SK-N-DZ (cell line): ENCODE measurements at regions not wholly inside any gene's neighbourhood (a gene's known extent, or its start where the extent isn't known, plus 50 kb on each side); places are given as distances from the start of the nearest gene placed in this dataset.

Source experiments
- DNase-seq: peaks from one replicate; pipeline ENCODE4 v3.0.0-alpha.2; 2015; ENCODE audit warnings: low spot score

GRCh38 chr5:2914022-2914661 lies 162.7 kb upstream of the IRX2 start:
- DNase-seq: no peak

DNA sequence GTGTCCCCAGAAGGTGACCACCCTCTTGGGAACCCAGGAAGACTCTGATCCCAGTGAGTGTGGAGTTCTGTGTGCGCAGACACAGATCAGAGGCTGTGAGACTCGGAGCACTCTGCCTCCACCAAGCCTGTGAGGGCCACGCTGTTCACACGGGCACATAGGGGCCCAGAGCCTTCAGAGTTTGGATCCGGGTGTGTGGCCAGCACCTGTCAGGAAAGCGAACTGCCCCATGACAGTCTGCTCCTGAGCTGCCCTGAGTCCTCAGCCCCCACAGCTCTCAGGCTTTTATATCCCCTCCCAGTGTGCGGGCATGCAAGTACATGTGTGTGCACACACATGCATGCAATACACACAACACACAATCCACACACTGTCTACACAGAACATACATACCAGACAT lies 161.8 kb upstream of the IRX2 start:
- no peak for DNase-seq

DNA sequence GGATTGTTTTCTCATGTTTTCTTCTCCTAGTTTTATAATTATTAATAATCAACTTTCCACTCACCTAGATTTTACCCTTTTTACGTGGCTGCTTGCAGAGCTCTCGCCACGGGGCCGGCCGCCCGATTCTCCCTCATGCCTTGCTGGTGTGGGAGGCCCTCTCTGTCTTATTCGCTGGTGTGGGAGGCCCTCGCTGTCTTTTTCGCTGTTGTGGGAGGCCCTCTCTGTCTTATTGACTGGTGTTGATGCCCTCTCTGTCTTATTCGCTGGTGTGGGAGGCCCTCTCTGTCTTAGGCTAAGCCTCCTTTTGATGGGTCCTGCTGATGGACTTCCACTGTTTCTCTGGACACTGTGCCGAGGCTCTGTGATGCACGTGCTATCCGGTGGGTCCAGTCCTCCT lies 161.3 kb upstream of the IRX2 start:
- no peak for DNase-seq

GRCh38 chr5:2910401-2911175 lies 159.1 kb upstream of the IRX2 start:
- no peak for DNase-seq

GRCh38 chr5:2909035-2909434 lies 157.6 kb upstream of the IRX2 start:
- no peak for DNase-seq

- DNase-seq: no peak
Observed at GRCh38 chr5:2908086-2908485, 156.6 kb upstream of the IRX2 start.

GRCh38 chr5:2906302-2907090 lies 155.0 kb upstream of the IRX2 start:
- DNase-seq: no peak

DNA sequence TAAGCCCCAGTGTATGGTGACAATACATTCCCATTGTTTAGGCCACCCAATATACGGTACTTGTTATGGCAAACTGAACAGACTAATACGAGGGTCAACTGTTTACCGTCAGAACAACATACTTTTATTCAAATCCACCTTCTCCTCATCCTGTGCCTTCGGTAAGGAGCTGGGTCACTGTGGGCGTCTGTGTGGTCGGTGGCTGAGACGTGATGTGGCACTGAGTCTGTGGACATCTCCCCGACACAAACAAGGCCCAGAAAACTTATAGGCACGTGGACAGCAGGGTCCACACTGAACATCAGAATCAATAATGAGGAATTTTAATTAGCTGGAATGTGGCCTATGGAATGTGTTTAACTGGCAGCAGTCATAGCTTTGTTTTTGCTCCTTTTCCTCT lies 154.3 kb upstream of the IRX2 start:
- DNase-seq: no peak

DNA sequence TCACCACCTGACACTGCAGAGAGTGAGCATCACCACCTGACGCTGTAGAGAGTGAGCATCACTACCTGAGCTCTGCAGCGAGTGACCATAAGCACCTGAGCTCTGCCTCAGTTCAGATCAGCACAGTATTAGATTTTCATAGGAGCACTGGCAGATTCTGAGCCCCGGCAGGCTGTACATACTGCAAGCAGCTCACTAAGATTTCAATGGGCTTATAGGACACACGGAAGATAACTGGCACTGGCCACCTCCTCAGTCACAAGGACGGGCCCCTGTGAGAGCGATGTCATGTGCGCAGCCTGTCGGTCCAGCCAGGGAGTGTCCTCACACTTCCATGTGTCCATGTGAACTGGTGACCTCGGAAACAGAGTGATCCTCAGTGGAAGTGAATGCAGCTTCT lies 153.5 kb upstream of the IRX2 start:
- DNase-seq: no peak

GRCh38 chr5:2904399-2904798 lies 152.9 kb upstream of the IRX2 start:
- no peak for DNase-seq

DNA sequence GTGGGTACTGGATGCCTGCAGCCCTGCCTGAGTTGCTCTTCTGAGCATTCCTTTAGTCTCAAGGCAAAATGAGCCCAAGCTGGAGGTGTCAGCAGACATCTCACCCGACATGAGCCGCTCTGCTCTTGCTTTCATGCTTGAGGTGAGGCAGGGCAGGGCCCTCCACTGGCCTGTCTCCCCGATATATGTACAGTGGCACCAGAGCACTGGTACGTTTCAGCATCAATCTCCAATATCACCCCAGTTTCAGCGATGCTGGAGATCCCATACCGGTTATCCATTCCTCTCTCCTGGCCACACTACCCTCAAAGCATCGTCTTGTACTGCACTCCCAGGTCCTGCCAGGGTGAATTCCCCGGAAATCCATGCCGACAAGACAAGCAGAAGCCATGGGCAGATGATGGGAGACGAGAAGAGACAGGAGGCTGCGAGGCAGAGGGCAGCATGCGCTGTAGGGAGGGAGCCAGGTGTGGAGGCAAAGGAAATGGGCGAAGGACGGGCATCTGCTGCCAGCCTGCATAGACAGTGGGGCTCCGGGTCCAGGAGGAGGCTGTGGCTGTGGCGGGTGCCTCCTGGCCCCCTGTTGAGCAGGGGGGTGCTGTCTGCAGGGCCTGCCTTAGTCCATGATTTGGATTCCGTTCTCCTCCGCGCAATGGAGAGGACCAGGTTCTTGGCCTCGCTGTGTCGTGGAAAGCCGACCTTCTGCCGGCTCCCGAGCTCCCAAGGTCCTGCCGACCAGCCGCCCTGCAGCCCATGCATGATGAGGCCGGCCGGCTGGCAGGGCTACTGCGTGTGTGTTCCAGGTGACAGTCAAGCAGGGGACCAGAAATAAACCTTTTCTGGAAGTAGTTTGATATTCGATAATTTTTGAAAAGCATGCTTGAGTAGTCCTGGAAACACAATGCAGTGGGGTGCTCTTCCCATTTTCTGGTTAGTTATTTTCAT lies 152.2 kb upstream of the IRX2 start:
- DNase-seq: no peak

DNA sequence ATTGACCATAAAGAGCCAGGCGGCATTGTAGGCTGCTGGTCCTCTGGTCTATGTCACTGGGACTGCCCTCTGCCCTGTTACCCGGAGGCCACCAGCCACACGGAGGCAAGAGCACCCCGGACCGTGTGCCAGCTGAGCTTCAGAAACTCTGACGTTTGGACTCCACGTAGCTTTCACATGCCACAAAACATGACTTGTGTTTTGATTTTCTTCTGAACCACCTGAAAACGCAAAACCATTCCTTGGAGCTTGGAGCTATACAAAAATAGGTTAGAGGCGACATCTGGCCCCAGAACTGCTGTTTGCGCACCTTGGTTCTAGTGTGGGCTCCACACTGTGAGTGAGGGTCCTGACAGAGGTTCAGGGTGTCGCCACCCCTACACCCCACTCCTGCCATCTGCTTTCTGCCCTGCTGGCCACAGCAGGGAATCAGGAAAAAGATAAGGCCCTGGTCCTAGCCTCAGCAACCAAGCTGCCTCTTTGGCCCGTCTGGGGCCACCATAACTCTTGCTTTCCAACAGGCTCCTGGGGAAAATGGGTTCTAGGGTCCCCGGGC lies 151.3 kb upstream of the IRX2 start:
- DNase-seq: no peak

GRCh38 chr5:2902186-2902585 lies 150.7 kb upstream of the IRX2 start:
- no peak for DNase-seq

DNA sequence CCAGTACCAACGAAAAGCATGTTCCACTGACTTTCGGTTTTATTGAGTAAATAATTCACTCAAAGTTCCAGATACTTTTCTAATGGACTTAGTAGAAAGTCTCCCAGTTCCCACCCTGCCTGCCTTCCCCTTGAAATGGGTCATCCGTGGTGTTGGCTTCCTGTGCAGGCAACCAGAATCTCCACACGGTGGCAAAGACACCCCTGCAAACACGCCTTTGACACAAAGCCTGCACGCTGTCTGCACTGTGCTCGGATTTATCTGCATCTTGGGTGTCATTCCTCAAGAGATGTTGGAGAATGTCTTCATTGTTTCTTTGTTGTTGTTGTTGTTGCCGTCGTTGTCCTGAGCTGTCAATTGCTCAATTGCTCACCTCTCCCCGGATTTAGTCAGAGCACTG lies 150.0 kb upstream of the IRX2 start:
- DNase-seq: no peak

GRCh38 chr5:2901096-2901495 lies 149.6 kb upstream of the IRX2 start:
- no peak for DNase-seq

- DNase-seq: no peak
Observed at GRCh38 chr5:2900360-2900759, 148.9 kb upstream of the IRX2 start.

GRCh38 chr5:2899311-2899710 lies 147.8 kb upstream of the IRX2 start:
- DNase-seq: no peak

DNA sequence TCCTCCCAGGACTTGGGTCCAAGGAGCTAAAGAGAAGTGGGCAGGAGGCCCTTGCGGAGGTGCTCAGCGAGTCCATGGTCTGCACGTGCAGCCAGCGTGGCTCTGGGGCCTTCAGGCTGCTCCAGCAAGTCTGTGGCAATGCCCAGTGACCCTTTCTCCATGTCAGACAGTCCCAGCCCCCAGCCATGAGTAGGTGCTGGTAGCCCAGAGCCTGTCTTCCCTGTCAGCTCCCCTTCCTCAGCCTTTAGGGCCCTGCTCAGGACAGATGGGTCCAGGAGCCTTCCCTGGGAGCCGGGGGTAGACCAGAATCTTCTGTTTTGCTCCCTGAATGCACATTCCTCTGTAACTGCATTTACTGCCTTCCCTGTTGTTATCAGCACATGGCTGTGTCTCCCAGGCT lies 147.2 kb upstream of the IRX2 start:
- no peak for DNase-seq

GRCh38 chr5:2897276-2897961 lies 145.9 kb upstream of the IRX2 start:
- DNase-seq: no peak
